Endothelial cell of umbilical vein (primary cell): ENCODE measurements at regions not wholly inside any gene's neighbourhood (a gene's known extent, or its start where the extent isn't known, plus 50 kb on each side); places are given as distances from the start of the nearest gene placed in this dataset.

Experiments used
- BruUV-seq: library from RNA; stranded (reverse); fragments of 400-500 nt; replicated peaks from 2 replicates; lab custom pipeline; 2021; lab: Mats Ljungman, UMichigan
- CTCF ChIA-PET: fragments of 300-600, 350-600 bp; sonication (Branson Sonifier 250); formaldehyde crosslinking; loops from one replicate; lab custom pipeline; 2021; ENCODE audit warnings: antibody characterized with exemption, inconsistent platforms; lab: Charles Lee
- POLR2A ChIA-PET: fragments of 300-600, 350-600 bp; sonication (Branson Sonifier 250); formaldehyde crosslinking; loops from one replicate; lab custom pipeline; 2021; ENCODE audit warnings: antibody characterized with exemption, inconsistent platforms; lab: Charles Lee
- DNase-seq: peaks from one replicate; pipeline ENCODE4 v3.0.0-alpha.2; 2011; ENCODE audit warnings: low read depth, low spot score
- FAIRE-seq: peaks from 2 replicates; lab custom pipeline; 2011; peaks lifted over from hg19 to GRCh38; lab: Jason Lieb, UNC
- H2AFZ ChIP-seq: 2 replicates; pipeline ENCODE4 v1.6.0; 2012; ENCODE audit warnings: low read depth, low read length, control low read depth, inconsistent platforms
- H3K27ac ChIP-seq: 2 replicates; pipeline ENCODE4 v1.5.1; 2011; ENCODE audit warnings: low read depth, mild to moderate bottlenecking, control low read depth, low read length, moderate library complexity; ENCODE audit not compliant: insufficient read depth
- H3K27me3 ChIP-seq, 2 experiments: 2 replicates each; pipeline versions ENCODE4 v1.6.0 to v1.6.1; 2011; ENCODE audit warnings: low read length in 2 of 2, mixed read lengths in 1 of 2; ENCODE audit not compliant: control insufficient read depth in 2 of 2, insufficient read depth in 2 of 2
- H3K36me3 ChIP-seq, 2 experiments: 2 replicates in 1 of 2; 3 replicates in 1 of 2; pipeline ENCODE4 v1.5.1; 2011; ENCODE audit warnings: low read length in 2 of 2, mild to moderate bottlenecking in 1 of 2, moderate library complexity in 1 of 2; ENCODE audit not compliant: control insufficient read depth in 2 of 2, insufficient read depth in 2 of 2; ENCODE audit errors: extremely low read depth in 1 of 2
- H3K4me1 ChIP-seq: 3 replicates; pipeline ENCODE4 v1.5.1; 2011; ENCODE audit warnings: mild to moderate bottlenecking, low read length; ENCODE audit not compliant: control insufficient read depth, insufficient read depth; ENCODE audit errors: extremely low read depth
- H3K4me2 ChIP-seq: 2 replicates; pipeline ENCODE4 v1.6.1; 2011; ENCODE audit warnings: low read length, control low read depth, mixed read lengths; ENCODE audit not compliant: insufficient read depth
- H3K4me3 ChIP-seq, 3 experiments: fragments of 200-600 bp in 1 of 3; sonication (generic), shearing (Covaris generic) in 1 of 3; replicated peaks in 1 of 3; 2 replicates each; pipeline ENCODE4 v1.5.1; 2011 to 2016; ENCODE audit warnings: control low read depth in 3 of 3, low read length in 3 of 3, mild to moderate bottlenecking in 2 of 3, inconsistent platforms in 1 of 3, low read depth in 1 of 3, moderate library complexity in 1 of 3; ENCODE audit not compliant: insufficient read depth in 1 of 3
- H3K79me2 ChIP-seq: 2 replicates; pipeline ENCODE4 v1.6.0; 2012; ENCODE audit warnings: low read length, inconsistent platforms; ENCODE audit not compliant: control insufficient read depth, insufficient read depth
- H3K9ac ChIP-seq: replicated peaks from 2 replicates; pipeline ENCODE3; 2011; ENCODE audit warnings: low read length, control low read depth; ENCODE audit not compliant: insufficient read depth; ENCODE audit errors: extremely low read depth
- H3K9me1 ChIP-seq: replicated peaks from 3 replicates; pipeline ENCODE4 v1.6.0; 2011; ENCODE audit warnings: mild to moderate bottlenecking, low read length; ENCODE audit not compliant: control insufficient read depth, insufficient read depth; ENCODE audit errors: extremely low read depth
- H3K9me3 ChIP-seq: replicated peaks from 2 replicates; pipeline ENCODE4 v1.5.1; 2012; ENCODE audit warnings: low read length, inconsistent platforms; ENCODE audit not compliant: control insufficient read depth, insufficient read depth
- H4K20me1 ChIP-seq: replicated peaks from 2 replicates; pipeline ENCODE3; 2011; ENCODE audit warnings: mild to moderate bottlenecking, low read length; ENCODE audit not compliant: control insufficient read depth, insufficient read depth; ENCODE audit errors: extremely low read depth
- CTCF ChIP-seq, 2 donors: IDR thresholded peaks; 1 replicate in 1 of 2; 2 replicates in 1 of 2; pipeline ENCODE4 v1.5.1; 2011; ENCODE audit warnings: low read length in 2 of 2, mild to moderate bottlenecking in 2 of 2, moderate library complexity in 2 of 2, control low read depth in 1 of 2, inconsistent platforms in 1 of 2, low read depth in 1 of 2; ENCODE audit not compliant: insufficient read depth in 1 of 2; ENCODE audit errors: extremely low read depth in 1 of 2
- EZH2 ChIP-seq: IDR thresholded peaks from 2 replicates; pipeline ENCODE4 v1.6.1; 2012; ENCODE audit warnings: borderline replicate concordance, low read depth, mild to moderate bottlenecking, moderate library complexity, low read length, inconsistent platforms; ENCODE audit not compliant: severe bottlenecking
- FOS ChIP-seq: IDR thresholded peaks from 2 replicates; pipeline ENCODE4 v1.6.1; 2011; ENCODE audit warnings: mild to moderate bottlenecking, low read length, moderate library complexity, borderline replicate concordance; ENCODE audit not compliant: insufficient read depth
- GATA2 ChIP-seq: IDR thresholded peaks from 2 replicates; pipeline ENCODE4 v1.7.0; 2011; ENCODE audit warnings: low read depth, mild to moderate bottlenecking, moderate library complexity, mixed read lengths, low read length; ENCODE audit not compliant: insufficient read length, insufficient read depth
- JUN ChIP-seq: IDR thresholded peaks from 2 replicates; pipeline ENCODE4 v1.6.1; 2011; ENCODE audit warnings: borderline replicate concordance, low read depth; ENCODE audit not compliant: insufficient read length, insufficient read depth
- MAX ChIP-seq: IDR thresholded peaks from 2 replicates; pipeline ENCODE4 v1.6.1; 2011; ENCODE audit not compliant: insufficient read depth, insufficient read length
- MYC ChIP-seq: IDR thresholded peaks from one replicate; pipeline ENCODE4 v1.6.1; 2011; ENCODE audit warnings: mild to moderate bottlenecking, low read depth, low read length
- POLR2A ChIP-seq: IDR thresholded peaks from 2 replicates; pipeline ENCODE4 v1.6.1; 2012; ENCODE audit warnings: low read depth, mild to moderate bottlenecking, control low read depth, low read length
- POLR2AphosphoS5 ChIP-seq: IDR thresholded peaks from 2 replicates; pipeline ENCODE4 v1.6.1; 2012; ENCODE audit warnings: low read depth, mild to moderate bottlenecking, control low read depth, low read length, moderate library complexity; ENCODE audit not compliant: insufficient read depth
- dilution Hi-C: fragments of 300-500 bp; cut with MboI; formaldehyde crosslinking; loops from one replicate; pipeline ENCODE4 v1.15.0; 2019; ENCODE audit warnings: low sequenced_read_pairs; ENCODE audit not compliant: extremely low pct_ligation_motif_present
- intact Hi-C: fragments of 100-400 bp; cut with micrococcal nuclease; formaldehyde crosslinking; loops from one replicate; pipeline ENCODE4 v1.10.0; 2022

GRCh38 chrX:16310326-16310725, 143.0 kb downstream of the MAGEB17 start:
- dilution Hi-C loops (no loop called here), intact Hi-C loops (no loop called here)
- DNase-seq, result no peak
- H3K27ac ChIP-seq, result no peak overlapping the region
- H3K9ac ChIP-seq, result no peak overlapping the region
- H3K27me3 ChIP-seq, result no peaks in the 10 kb centered on the region
- no peak overlapping the region for H2AFZ ChIP-seq
- FAIRE-seq, result no peak
- H3K36me3 ChIP-seq, result no peaks in the 10 kb centered on the region
- no peak overlapping the region for H3K4me3 ChIP-seq
- H3K9me3 ChIP-seq, result no peaks in the 10 kb centered on the region
- no peaks in the 10 kb centered on the region for H3K4me1 ChIP-seq
- CTCF ChIA-PET, result no interaction called here
- no peaks in the 10 kb centered on the region for H3K9me1 ChIP-seq
- no TSS peak for BruUV-seq
- no peak overlapping the region for H3K4me2 ChIP-seq
- POLR2A ChIA-PET, result no interaction called here
- no peaks in the 10 kb centered on the region for H3K79me2 ChIP-seq
- no peaks in the 10 kb centered on the region for H4K20me1 ChIP-seq
- TF ChIP-seq MAX, result no peak
- no peak for TF ChIP-seq POLR2A
- no peak for TF ChIP-seq FOS
- TF ChIP-seq JUN, result no peak
- no peak for TF ChIP-seq MYC
- TF ChIP-seq GATA2, result no peak
- no peak for TF ChIP-seq EZH2
- TF ChIP-seq CTCF (IDR thresholded peaks at IDR 0.05; ENCODE audit: extremely low read depth in 1 of 2, insufficient read depth in 1 of 2, low read depth in 1 of 2, low read length in 2 of 2), result no peak
- TF ChIP-seq POLR2AphosphoS5, result no peak
